ENCODE measurements at regions not wholly inside any gene's neighbourhood (a gene's known extent, or its start where the extent isn't known, plus 50 kb on each side); places are given as distances from the start of the nearest gene placed in this dataset.
"Not testable (repeated sequence)": the region's sequence is repeated elsewhere in the genome, so short reads cannot be mapped to it uniquely, and the experiment has no call there.

DNA sequence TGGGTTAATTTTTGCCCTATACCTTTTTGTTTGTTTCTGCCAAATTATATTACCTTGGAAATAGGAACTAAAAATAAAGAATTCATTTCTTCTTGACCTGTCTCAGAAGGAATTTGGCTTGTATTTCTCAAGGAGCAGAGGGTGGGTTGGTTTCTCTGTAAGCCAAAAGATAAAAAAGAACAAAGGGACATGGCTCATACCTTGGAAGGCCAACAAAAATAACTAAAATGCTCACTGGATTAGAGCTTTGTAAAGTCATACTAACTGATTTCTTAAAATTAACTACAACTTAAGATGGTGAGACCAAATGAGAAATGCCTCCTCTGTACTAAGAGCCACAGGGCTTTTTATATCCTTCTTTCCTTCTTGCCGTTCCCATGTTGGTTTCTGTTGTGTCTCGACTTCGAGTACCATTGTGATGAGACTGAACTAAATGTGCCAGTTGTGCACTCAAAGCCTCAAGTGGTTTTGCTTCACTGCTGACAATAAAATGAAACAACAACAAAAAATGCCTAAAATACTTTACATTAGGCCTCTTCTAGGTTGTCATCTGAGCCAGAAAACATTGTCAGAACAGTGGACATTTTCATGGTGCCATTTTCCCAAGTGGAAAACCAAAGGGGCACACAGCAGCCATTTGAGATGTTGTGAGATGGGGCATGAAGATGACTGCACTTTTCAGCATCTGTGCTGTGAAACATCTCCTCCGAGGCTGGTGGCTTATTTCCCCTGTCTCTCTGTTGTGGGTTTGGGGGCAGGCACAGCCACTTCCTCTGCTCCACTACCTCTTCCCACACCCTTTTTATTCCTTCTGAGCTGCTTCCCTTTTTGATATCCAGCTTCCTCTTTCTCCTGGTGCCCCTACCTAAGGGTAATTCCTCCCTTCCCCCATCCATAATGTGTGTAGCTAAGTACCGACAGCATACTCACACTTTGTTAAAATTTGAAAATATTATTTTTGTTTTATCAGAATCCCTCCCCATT, 51.8 kb upstream of the AGR3 start:
- no peak for DNase-seq (ENCODE audit: low read depth, low spot score)
- no peak overlapping the region for H3K27ac ChIP-seq

DNA sequence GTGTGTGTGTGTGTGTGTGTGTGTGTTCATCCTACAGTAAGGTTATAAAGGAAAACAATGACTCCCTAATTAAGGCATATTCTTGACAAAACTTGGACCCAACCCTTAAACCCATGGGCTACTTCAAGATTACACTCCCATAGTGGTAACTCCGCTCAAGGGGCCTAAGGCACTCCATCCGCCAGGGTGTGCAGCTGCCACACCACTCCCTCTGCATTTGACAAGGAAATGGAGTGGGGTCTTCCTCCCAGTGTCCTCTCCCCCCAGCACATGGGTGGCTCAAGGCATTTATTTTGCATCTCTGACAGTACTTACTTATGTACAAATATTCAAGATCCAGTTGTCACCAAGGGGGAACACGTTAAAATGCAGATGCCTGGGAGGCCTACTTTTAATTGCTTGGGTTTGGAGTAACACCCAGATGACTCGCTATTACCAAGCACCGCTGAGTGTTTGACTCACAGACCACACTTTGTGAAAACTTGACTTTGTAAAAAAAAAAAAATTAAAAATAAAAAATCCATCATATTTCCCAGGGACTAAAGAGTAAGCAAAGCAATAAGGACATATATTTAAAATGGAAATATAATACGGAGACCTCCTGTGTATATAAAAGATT, 53.0 kb upstream of the AGR3 start:
- no peak for DNase-seq (ENCODE audit: low read depth, low spot score)
- peak overlapping the region; percentile 79 for H3K27ac ChIP-seq

DNA sequence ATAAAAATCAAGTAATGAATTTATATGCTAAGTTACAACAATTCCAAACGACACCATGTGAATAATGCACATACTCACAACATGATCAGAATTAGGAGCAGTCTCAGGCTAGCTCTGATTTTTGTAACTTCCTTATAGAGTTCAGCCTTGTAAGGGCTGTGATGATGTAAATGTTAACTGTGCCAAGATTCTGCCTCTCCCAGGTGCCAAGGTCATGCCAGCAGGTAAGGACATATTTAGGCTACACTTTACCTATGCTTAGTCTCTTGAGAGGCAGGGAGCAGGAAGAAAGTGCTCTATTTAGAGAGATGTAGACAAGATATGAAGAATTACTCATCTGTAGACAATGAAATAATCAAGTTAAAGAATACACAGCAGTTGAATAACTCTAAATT, 53.6 kb upstream of the AGR3 start:
- peak overlapping the region; percentile 79 for H3K27ac ChIP-seq
- peak; percentile 88 for DNase-seq (ENCODE audit: low read depth, low spot score)

DNA sequence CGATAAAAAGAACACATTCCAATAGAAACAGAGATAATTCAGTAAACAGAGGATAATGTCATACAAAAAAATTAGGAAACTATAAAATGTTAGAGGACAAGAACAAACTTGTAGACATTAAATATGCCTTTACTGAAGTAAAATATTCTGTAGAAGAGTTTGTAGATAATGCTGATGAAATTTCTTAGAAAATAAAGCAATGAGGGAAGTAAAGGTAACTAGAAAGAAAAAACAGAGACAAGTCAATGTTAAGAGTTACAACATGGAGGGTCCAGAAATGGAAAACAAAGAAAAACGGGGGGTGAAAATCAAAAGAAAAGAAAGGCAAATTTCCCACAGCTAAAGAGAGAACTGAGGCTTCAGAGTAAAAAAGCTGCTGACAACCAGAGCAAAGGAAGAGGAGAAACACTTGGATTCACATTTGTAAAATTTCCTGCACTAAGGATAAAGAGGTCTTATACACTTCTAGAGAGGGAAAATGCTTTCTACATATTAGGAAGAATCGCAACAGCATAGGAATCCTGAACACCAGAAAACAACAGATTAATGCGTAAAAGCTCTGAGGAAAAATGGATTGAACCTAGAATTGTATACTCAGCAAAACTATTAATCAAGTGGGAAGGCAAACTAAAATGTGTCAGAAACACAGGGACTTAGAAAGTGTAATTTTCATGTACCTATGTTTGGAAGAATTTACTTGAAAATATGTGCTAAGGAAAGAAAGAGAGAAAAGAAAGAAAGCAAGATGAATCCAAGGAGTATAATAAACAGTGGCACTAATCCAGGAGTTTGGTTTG, 55.0 kb upstream of the AGR3 start:
- DNase-seq (ENCODE audit: low read depth, low spot score): no peak
- H3K27ac ChIP-seq: no peak overlapping the region

DNA sequence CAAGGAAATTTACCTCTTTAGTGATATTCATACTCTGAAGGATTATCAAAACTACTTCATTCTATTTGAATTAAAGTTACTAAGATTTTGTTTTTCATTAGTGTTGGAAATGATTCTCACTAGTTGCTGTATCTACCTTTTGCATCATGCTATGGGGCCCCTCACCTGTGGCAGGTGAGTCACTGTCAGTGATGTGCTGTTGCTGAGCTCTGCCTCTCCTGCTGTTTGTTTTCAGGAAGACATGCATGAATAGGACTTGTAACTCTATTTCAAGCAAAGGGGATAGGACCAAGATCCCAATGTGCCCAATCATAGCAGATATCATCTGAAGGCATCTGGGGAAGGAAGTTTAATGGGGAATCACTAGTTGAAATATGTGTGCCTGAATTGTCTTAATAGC, 57.4 kb upstream of the AGR3 start:
- no peak for DNase-seq (ENCODE audit: low read depth, low spot score)
- H3K27ac ChIP-seq: no peak overlapping the region

DNA sequence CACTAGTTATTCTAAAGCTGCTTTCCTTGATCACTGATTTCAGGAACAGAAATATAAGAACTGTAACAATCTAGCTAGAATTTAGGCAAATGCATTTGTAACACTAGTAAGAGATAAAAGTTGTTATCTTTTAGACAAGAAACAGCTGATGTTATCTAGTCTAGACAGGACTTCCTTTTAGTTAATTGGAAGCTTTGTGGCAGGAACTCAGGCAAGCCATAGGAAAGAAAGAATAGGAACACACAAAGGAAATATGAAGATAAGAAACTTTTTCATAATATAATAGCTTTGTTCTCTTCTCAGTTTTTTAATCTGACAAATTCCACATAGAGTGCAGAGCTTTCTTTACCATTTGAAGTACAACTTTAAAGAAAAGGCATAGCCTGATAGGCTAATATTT, 59.0 kb upstream of the AGR3 start:
- DNase-seq (ENCODE audit: low read depth, low spot score): no peak

DNA sequence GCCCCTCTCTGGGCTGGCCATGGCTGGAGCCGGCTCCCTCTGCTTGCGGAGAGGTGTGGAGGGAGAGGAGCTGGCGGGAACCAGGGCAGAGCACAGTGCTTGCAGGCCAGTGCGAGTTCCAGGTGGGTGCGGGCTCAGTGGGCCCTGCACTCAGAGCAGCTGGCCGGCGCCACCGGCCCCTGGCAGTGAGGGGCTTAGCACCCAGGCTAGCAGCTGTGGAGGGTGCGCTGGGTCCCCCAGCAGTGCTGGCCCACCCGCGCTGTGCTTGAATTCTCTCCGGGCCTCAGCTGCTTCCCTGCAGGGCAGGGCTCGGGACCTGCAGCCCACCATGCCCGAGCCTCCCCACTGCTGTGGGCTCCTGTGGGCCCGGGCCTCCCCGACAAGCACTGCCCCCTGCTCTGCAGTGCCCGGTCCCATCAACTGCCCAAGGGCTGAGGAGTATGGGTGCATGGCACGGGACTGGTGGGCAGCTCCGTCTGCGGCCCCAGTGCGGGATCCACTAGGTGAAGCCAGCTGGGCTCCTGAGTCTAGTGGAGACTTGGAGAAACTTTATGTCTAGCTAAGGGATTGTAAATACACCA, 61.2 kb upstream of the AGR3 start:
- no peak for DNase-seq (ENCODE audit: low read depth, low spot score)

More for the DNA sequence above, 59.0 kb upstream of the AGR3 start:
- no peak overlapping the region for H3K27ac ChIP-seq

DNA sequence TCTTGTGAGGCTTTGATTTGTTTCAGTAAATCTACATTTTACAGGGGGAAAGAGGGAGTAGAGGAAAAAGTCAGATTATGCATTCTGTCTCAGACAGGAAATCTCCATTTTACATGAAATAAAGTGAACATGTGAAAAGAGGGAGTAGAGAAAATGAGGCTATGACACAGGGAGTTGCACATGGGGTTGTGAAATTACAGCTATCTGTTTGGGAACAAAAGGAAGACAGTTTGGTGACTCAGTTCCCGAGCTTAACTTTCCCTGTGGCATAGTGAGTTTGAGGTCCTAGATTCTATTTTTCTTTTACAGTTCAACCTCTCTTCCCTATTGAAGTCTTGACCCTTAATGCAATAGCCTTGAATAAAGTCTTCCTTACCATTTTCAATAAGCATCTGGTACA, 63.2 kb upstream of the AGR3 start:
- H3K27ac ChIP-seq: no peak overlapping the region
- no peak for DNase-seq (ENCODE audit: low read depth, low spot score)

More for the DNA sequence above, 61.2 kb upstream of the AGR3 start:
- H3K27ac ChIP-seq: no peak overlapping the region

DNA sequence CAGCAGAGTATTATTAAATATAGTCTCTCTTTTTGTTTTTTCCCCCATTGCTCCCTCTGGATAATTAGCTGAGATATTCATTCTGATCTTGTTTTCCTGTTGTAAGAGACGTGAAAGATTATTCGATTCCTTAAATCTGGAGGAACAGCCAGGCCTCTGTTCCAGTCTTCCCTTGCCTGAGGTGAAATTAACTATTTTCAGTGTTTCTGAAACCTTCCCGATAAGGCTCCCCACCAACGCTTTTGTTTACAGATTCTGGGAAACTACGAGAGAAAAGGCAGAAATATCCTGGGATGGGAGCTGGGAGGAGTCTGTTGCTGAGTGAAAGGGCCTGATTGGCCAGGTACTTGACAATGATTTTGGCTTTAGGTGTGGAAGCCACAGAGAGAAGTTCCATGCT, 63.6 kb upstream of the AGR3 start:
- H3K27ac ChIP-seq: no peak overlapping the region
- DNase-seq (ENCODE audit: low read depth, low spot score): no peak

DNA sequence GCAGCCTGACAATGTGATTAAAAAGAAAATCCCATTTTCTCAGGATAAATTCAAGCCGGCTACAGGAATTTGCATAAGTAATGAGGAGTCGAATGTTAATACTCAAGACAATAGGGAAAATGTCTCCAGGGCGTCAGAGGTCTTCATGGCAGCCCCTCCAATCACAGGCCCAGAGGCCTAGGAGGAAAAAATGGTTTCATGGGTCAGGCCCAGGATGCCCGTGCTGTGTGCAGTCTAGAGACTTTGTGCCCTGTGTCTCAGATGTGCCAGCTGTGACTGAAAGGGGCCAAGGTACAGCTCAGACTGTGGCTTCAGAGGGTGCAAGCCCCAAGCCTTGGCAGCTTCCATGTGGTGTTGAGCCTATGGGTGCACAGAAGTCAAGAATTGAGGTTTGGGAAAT, 66.3 kb upstream of the AGR3 start:
- DNase-seq (ENCODE audit: low read depth, low spot score); H3K27ac ChIP-seq: not testable (repeated sequence)

DNA sequence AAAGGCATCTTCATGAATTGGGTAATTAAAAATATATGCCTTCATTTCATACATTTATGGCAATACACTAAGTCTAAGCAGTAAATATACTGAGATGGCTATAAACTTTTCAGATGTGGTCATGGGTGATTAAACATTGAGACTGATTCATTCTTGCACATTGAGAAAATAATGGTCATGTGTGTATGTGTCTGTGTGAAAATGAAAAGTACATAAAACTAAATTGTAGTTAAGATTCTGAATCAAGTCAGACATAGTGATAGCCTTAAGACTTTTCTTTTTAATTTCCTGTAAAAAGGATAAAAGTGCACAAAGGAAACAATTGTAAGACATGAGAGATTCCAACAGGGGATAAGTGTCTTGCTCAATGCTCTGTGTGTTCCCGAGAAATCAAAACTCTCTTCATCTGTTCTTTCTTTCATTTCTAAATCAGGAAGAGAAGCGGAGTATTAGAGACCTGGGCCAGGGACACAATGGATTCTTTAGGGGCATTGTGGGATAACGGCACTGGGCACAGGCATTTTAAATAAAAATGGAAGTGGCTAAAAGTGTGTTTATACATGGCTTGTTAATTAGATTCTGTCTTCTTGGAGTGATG, 69.8 kb upstream of the AGR3 start:
- no peak for DNase-seq (ENCODE audit: low read depth, low spot score)
- no peak overlapping the region for H3K27ac ChIP-seq

DNA sequence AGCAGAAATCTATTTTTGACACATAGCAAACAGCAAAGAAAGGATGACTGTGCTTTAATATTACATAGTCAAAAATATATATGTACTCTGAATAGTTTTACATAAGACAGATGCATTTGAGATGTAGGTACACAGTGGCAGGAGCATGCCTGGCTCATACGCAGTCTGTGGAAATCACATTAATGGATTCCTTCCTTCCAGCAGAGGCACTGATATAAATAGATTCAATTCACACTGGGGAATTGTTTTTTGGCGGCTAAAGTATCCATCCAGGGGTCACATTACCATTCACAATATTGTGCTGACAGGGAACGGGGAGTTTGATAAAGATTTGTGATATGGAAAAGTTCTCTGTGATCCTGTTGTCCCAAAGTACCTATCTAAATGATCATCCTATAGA, 72.5 kb upstream of the AGR3 start:
- H3K27ac ChIP-seq: no peak overlapping the region
- no peak for DNase-seq (ENCODE audit: low read depth, low spot score)

DNA sequence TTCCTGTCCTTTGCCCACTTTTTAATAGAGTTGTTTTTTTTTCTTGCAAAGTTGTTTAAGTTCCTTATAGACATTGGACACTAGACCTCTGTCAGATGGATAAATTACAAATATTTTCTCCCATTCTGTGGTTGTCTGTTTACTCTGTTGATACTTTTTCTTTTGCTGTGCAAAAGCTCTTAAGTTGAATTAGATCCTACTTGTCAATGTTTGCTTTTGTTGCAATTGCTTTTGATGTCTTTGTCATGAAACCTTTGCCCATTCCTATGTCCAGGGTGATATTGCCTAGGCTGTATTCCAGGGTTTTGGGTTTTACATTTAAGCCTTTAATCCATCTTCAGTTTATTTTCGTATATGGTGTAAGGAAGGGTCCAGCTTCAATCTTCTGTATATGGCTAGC, 76.9 kb upstream of the AGR3 start:
- no peak overlapping the region for H3K27ac ChIP-seq

DNA sequence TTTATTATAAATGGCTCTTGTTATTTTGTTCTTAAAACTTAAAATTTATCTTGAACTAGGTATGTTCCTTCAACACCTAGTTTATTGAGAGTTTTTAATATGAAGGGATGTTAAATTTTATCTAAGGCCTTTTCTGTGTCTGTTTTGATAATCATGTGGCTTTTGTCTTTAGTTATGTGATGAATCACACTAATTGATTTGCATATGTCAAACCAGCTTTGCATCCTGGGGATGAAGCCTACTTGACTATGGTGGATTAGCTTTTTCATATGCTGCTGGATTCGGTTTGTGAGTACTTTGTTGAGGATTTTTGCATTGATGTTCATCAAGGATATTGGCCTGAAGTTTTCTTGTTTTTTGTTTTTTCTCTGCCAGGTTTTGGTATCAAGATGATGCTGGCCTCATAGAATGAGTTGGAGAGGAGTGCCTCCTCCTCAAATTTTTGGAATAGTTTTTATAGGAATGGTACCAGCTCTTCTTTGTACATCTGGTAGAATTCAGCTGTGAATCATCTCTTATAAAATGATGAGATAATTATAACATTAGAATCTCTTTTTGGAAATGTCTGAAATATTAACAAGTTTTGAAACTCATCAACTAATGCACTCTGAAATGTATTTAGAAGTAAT, 78.7 kb upstream of the AGR3 start:
- no peak overlapping the region for H3K27ac ChIP-seq
- no peak for DNase-seq (ENCODE audit: low read depth, low spot score)

More for the DNA sequence above, 76.9 kb upstream of the AGR3 start:
- DNase-seq (ENCODE audit: low read depth, low spot score): no peak

DNA sequence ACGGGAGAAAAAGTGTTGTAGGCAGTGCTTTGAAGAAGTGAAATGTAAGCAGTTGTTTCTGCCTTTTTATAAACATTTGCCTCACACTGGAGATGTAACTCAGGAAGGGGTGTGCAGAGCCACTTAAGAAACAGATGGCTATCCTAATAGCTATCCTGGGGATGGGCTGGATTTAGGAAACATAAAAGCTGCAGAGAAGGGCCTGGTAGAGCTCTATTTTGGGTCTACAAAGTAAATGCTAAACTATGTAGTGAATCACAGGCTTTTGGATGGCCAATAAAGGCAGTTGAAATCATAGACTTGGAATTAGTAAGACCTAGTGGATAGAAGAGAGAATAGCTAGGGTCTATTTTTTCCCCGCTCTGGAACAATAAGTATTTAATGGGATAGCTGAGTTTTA, 79.9 kb upstream of the AGR3 start:
- H3K27ac ChIP-seq: no peak overlapping the region
- DNase-seq (ENCODE audit: low read depth, low spot score): no peak

DNA sequence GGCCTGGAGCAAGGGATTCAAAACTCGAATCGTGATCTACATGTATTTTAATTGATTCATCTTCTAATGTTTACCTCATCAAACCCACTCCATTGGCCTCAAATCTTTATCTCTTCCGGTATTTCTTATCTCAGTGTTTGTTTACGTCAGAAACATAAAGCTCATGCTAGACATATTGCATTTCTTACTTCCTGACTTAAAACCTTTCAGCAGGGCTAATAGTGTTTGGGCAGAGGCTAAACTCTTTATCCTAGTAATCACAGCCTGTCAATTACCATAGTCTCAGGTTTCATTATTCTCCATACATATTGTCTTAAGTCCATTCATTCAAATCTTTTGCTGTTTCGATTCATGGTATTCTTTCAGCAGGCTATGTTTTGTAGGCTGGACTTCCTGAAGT, 81.3 kb upstream of the AGR3 start:
- DNase-seq (ENCODE audit: low read depth, low spot score): no peak

DNA sequence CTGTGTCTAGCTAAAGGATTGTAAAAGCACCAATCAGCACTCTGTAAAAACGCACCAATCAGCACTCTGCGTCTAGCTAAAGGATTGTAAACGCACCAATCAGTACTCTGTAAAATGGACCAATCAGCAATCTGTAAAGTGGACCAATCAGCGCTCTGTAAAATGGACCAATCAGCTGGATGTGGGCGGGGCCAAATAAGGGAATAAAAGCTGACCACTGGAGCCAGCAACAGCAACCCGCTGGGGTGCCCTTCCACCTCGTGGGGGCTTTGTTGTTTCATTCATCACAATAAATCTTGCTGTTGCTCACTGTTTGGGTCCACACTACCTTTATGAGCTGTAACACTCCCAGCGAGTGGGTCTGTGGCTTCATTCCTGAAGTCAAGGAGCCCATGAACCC, 83.9 kb upstream of the AGR3 start:
- not testable (repeated sequence) for H3K27ac ChIP-seq; DNase-seq (ENCODE audit: low read depth, low spot score)

More for the DNA sequence above, 81.3 kb upstream of the AGR3 start:
- no peak overlapping the region for H3K27ac ChIP-seq

DNA sequence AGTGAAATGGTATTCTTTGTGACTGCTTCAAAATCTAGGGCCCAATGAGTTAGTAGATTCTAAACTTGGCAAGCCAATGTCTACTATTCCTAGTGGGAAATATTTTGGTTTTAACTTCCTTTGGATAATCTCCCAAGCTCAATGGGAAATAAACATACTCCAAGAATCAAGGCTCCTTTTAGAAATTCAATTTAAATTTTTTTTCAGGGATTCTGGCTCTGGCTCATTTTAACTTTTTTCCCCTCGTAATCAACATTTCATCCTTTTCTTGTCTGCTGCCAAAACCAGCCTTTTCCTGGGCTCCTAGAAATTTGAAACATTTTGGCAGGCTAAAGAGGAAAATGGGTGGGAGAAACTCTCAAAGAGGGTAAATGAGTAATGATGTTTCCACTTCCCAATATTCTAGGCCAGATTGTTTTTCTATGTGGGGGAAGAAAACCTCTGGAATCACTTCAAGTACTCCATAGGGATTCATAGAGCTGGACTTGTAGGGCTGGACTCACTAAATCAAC, 85.6 kb upstream of the AGR3 start:
- DNase-seq (ENCODE audit: low read depth, low spot score): no peak
- no peak overlapping the region for H3K27ac ChIP-seq

DNA sequence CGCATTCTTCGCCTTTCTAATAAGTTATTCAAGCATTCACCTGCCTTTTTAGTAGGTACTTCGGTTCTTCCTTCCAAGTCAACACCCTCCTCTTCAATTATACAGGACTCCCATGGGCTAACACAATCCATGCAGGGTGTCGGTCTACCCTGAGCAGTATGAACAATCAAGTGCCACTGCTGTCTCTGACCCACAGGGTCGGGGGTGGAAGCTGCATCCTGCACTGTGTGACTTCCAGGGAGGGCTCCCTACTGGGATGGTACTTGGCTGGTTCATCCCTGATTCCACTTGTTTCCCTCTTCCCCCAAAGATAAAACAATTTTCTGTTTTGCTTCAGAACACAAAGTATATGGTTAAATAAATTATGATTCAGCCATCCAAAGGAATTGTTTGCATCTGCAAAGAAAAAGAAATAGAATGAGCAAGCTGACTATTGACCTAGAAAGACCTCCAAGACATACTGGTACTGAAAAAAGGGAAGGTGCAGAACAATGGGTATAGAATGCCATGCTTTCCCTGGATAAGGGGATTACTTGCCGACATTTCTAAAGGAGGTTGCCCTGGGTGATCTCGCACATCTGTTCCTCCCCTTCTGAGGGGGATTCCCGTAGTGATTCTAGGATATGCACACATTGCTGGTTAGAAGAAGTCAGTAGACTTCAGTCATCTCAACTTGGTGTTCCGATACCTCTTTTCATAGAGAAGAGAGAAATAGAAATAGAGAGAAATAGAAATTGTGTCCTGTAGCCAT, 89.1 kb upstream of the AGR3 start:
- DNase-seq (ENCODE audit: low read depth, low spot score): no peak
- no peak overlapping the region for H3K27ac ChIP-seq

All from epithelial cell of prostate (primary cell).